Parathyroid adenoma (tissue), 2 donors: ENCODE measurements at regions not wholly inside any gene's neighbourhood (a gene's known extent, or its start where the extent isn't known, plus 50 kb on each side); places are given as distances from the start of the nearest gene placed in this dataset.

Source experiments
- H2AFZ ChIP-seq: fragments of 300-600 bp; sonication (generic); one replicate; pipeline ENCODE4 v1.7.0; 2017; ENCODE audit warnings: antibody characterized with exemption, mild to moderate bottlenecking
- H3K27ac ChIP-seq: fragments of 300-600 bp; sonication (generic); one replicate; pipeline ENCODE4 v1.7.0; 2017
- H3K27me3 ChIP-seq: fragments of 300-600 bp; sonication (generic); one replicate; pipeline ENCODE4 v1.7.0; 2017; ENCODE audit warnings: low read length; ENCODE audit not compliant: control insufficient read depth, insufficient read depth
- H3K36me3 ChIP-seq: fragments of 300-600 bp; sonication (generic); one replicate; pipeline ENCODE4 v1.7.0; 2017; ENCODE audit warnings: low read length; ENCODE audit not compliant: control insufficient read depth, insufficient read depth
- H3K4me1 ChIP-seq: fragments of 300-600 bp; sonication (generic); one replicate; pipeline ENCODE4 v1.7.0; 2017; ENCODE audit warnings: control low read depth
- H3K4me2 ChIP-seq: fragments of 300-600 bp; sonication (generic); one replicate; pipeline ENCODE4 v1.7.0; 2017; ENCODE audit warnings: low read length
- H3K4me3 ChIP-seq: fragments of 300-600 bp; sonication (generic); one replicate; pipeline ENCODE4 v1.7.0; 2017; ENCODE audit warnings: low read depth, low read length
- H3K79me2 ChIP-seq: fragments of 300-600 bp; sonication (generic); one replicate; pipeline ENCODE4 v1.7.0; 2017; ENCODE audit warnings: control low read depth
- H3K9ac ChIP-seq: fragments of 300-600 bp; sonication (generic); one replicate; pipeline ENCODE4 v1.7.0; 2017; ENCODE audit warnings: mild to moderate bottlenecking
- H3K9me3 ChIP-seq: fragments of 300-600 bp; sonication (generic); one replicate; pipeline ENCODE4 v1.7.0; 2017; ENCODE audit warnings: low read length; ENCODE audit not compliant: control insufficient read depth
- TF ChIP-seq, protein P1 (sequence below): fragments of 300-600 bp; sonication (generic); IDR thresholded peaks from one replicate; pipeline ENCODE4 v1.7.0; 2017; ENCODE audit warnings: antibody characterized with exemption, mild to moderate bottlenecking
- donor health status: primary hyperparathyroidism.

- TF ChIP-seq, protein P1, sequence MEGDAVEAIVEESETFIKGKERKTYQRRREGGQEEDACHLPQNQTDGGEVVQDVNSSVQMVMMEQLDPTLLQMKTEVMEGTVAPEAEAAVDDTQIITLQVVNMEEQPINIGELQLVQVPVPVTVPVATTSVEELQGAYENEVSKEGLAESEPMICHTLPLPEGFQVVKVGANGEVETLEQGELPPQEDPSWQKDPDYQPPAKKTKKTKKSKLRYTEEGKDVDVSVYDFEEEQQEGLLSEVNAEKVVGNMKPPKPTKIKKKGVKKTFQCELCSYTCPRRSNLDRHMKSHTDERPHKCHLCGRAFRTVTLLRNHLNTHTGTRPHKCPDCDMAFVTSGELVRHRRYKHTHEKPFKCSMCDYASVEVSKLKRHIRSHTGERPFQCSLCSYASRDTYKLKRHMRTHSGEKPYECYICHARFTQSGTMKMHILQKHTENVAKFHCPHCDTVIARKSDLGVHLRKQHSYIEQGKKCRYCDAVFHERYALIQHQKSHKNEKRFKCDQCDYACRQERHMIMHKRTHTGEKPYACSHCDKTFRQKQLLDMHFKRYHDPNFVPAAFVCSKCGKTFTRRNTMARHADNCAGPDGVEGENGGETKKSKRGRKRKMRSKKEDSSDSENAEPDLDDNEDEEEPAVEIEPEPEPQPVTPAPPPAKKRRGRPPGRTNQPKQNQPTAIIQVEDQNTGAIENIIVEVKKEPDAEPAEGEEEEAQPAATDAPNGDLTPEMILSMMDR = no peak
- Histone ChIP-seq H3K79me2 (no peaks in the 10 kb centered on the region), H3K4me1 (no peaks in the 10 kb centered on the region), H3K9ac (no peak overlapping the region), H3K4me3 (no peak overlapping the region), H3K27ac (no peak overlapping the region), H3K27me3 (no peaks in the 10 kb centered on the region), H3K36me3 (no peaks in the 10 kb centered on the region), H2AFZ (no peak overlapping the region), H3K9me3 (no peaks in the 10 kb centered on the region), H3K4me2 (no peak overlapping the region)
Observed at GRCh38 chr13:50409220-50409619, 394.0 kb downstream of the KCNRG start.

- Histone ChIP-seq H3K9ac (no peak overlapping the region), H3K4me1 (no peaks in the 10 kb centered on the region), H3K36me3 (no peaks in the 10 kb centered on the region), H3K79me2 (no peaks in the 10 kb centered on the region), H3K27me3 (no peaks in the 10 kb centered on the region), H3K9me3 (no peaks in the 10 kb centered on the region), H3K27ac (no peak overlapping the region), H3K4me3 (no peak overlapping the region), H3K4me2 (no peak overlapping the region), H2AFZ (no peak overlapping the region)
- TF ChIP-seq, protein P1 = no peak
Observed at GRCh38 chr13:50410921-50411746, 395.9 kb downstream of the KCNRG start.

GRCh38 chr13:50412046-50412617 is 396.9 kb downstream of the KCNRG start:
- no peak overlapping the region for H3K4me2 ChIP-seq
- H2AFZ ChIP-seq = no peak overlapping the region
- H3K4me3 ChIP-seq = no peak overlapping the region
- no peak overlapping the region for H3K27ac ChIP-seq
- no peaks in the 10 kb centered on the region for H3K27me3 ChIP-seq
- no peaks in the 10 kb centered on the region for H3K36me3 ChIP-seq
- no peaks in the 10 kb centered on the region for H3K4me1 ChIP-seq
- no peak overlapping the region for H3K9ac ChIP-seq
- no peaks in the 10 kb centered on the region for H3K9me3 ChIP-seq
- TF ChIP-seq, protein P1 = no peak
- H3K79me2 ChIP-seq = no peaks in the 10 kb centered on the region

DNA sequence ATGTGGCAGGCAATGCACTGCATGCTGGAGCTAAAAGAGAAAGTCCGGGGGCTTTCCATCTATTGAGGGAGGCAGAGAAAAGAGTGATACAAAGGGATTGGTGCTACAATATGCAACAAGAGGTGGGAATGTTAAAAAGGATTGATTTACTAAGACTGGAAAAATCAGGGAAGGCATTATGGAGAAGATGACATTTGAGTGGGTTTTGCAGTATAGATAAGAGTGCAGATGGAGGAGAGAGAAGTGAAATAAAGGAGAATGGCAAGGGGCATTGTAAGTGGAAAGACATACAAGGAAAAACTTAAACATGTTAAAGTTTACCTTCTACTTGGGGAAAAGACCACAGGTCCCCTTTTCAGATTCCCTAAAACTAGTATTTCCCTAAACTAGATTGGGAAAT is 399.4 kb downstream of the KCNRG start:
- no peaks in the 10 kb centered on the region for H3K9me3 ChIP-seq
- H3K4me2 ChIP-seq = no peak overlapping the region
- no peak overlapping the region for H3K4me3 ChIP-seq
- no peaks in the 10 kb centered on the region for H3K36me3 ChIP-seq
- no peaks in the 10 kb centered on the region for H3K27me3 ChIP-seq
- TF ChIP-seq, protein P1 = no peak
- H2AFZ ChIP-seq = no peak overlapping the region
- no peak overlapping the region for H3K27ac ChIP-seq
- H3K4me1 ChIP-seq = no peaks in the 10 kb centered on the region
- H3K79me2 ChIP-seq = no peaks in the 10 kb centered on the region
- no peak overlapping the region for H3K9ac ChIP-seq

DNA sequence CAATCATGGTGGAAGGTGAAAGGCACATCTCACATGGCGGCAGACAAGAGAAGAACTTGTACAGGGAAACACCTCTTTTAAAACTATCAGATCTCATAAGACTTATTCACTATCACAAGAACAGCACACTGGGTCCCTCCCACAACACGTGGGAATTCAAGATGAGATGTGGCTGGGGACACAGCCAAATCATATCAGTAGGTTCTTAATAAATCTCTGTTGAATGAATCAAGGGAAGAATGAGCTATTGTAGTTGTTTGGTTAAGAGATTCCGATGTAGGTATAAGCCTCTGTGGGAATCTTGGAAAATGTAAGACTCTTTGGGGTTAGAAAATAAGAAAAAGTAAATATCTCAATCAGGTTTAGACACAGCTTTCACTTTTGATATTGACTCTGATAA is 400.2 kb downstream of the KCNRG start:
- Histone ChIP-seq H3K9ac (no peak overlapping the region), H3K27me3 (no peaks in the 10 kb centered on the region), H3K9me3 (no peaks in the 10 kb centered on the region), H3K36me3 (no peaks in the 10 kb centered on the region), H3K4me3 (no peak overlapping the region), H2AFZ (no peak overlapping the region), H3K79me2 (no peaks in the 10 kb centered on the region), H3K27ac (no peak overlapping the region), H3K4me2 (no peak overlapping the region), H3K4me1 (no peaks in the 10 kb centered on the region)
- TF ChIP-seq, protein P1 = no peak
